A673 (cell line): ENCODE measurements at regions not wholly inside any gene's neighbourhood (a gene's known extent, or its start where the extent isn't known, plus 50 kb on each side); places are given as distances from the start of the nearest gene placed in this dataset.

Experiments
- BruUV-seq: library from RNA; stranded (reverse); fragments of 400-500 nt; replicated peaks from 2 replicates; lab custom pipeline; 2021; lab: Mats Ljungman, UMichigan
- CTCF ChIA-PET: fragments of 300-600 bp; sonication (Branson Sonifier 250); formaldehyde crosslinking; loops from one replicate; lab custom pipeline; 2022; ENCODE audit warnings: antibody characterized with exemption; lab: Charles Lee
- POLR2A ChIA-PET: fragments of 300-600 bp; sonication (Branson Sonifier 250); formaldehyde crosslinking; loops from one replicate; lab custom pipeline; 2022; ENCODE audit warnings: antibody characterized with exemption; ENCODE audit not compliant: low non-redundant PET; lab: Charles Lee
- DNase-seq: peaks from one replicate; pipeline ENCODE4 v3.0.0-alpha.2; 2015; ENCODE audit warnings: low spot score
- H3K27ac ChIP-seq: fragments of 200-600 bp; sonication (generic); 2 replicates; pipeline ENCODE4 v1.5.1; 2016; ENCODE audit warnings: mixed run types, low read depth, mild to moderate bottlenecking, mixed read lengths, antibody characterized with exemption, low read length; ENCODE audit not compliant: poor library complexity, severe bottlenecking
- H3K27me3 ChIP-seq: fragments of 200-600 bp; sonication (generic); replicated peaks from 2 replicates; pipeline ENCODE4 v1.6.1; 2017; ENCODE audit warnings: mixed run types, low read depth, mild to moderate bottlenecking, mixed read lengths, antibody characterized with exemption, low read length; ENCODE audit not compliant: insufficient read depth, poor library complexity
- H3K36me3 ChIP-seq: fragments of 200-600 bp; sonication (generic); 2 replicates; pipeline ENCODE4 v1.6.1; 2016; ENCODE audit warnings: mixed run types, mild to moderate bottlenecking, mixed read lengths, antibody characterized with exemption, low read length; ENCODE audit not compliant: insufficient read depth, poor library complexity, severe bottlenecking
- H3K4me1 ChIP-seq: fragments of 200-600 bp; sonication (generic); 2 replicates; pipeline ENCODE4 v1.6.1; 2017; ENCODE audit warnings: mixed run types, mild to moderate bottlenecking, mixed read lengths, antibody characterized with exemption, low read length; ENCODE audit not compliant: insufficient read depth, poor library complexity, severe bottlenecking
- H3K4me3 ChIP-seq: fragments of 200-600 bp; sonication (generic); 2 replicates; pipeline ENCODE4 v1.5.1; 2016; ENCODE audit warnings: low read depth, mixed run types, mild to moderate bottlenecking, mixed read lengths, low read length; ENCODE audit not compliant: poor library complexity, severe bottlenecking
- H3K9me3 ChIP-seq: fragments of 200-600 bp; sonication (generic); 2 replicates; pipeline ENCODE4 v1.6.1; 2016; ENCODE audit warnings: mixed run types, low read depth, mild to moderate bottlenecking, mixed read lengths, antibody characterized with exemption, low read length; ENCODE audit not compliant: poor library complexity, severe bottlenecking
- CTCF ChIP-seq: fragments of 300-800, 200-600 bp; sonication (generic); conservative IDR thresholded peaks from 2 replicates; pipeline ENCODE4 v1.5.1; 2017; ENCODE audit warnings: low read depth, mild to moderate bottlenecking, antibody characterized with exemption, low read length, moderate library complexity, mixed read lengths
- EZH2 ChIP-seq: fragments of 200-600 bp; sonication (generic); IDR thresholded peaks from 2 replicates; pipeline ENCODE4 v1.6.1; 2017; ENCODE audit warnings: borderline replicate concordance, low read depth, mild to moderate bottlenecking, mixed read lengths, antibody characterized with exemption, low read length; ENCODE audit not compliant: poor library complexity, severe bottlenecking
- intact Hi-C: fragments of 100-400 bp; cut with micrococcal nuclease; formaldehyde crosslinking; loops from one replicate; pipeline ENCODE4 v1.10.0; 2022; ENCODE audit not compliant: unreplicated experiment

GRCh38 chr12:118827047-118827446 is 154.3 kb upstream of the SRRM4 start:
- BruUV-seq = no TSS peak
- TF ChIP-seq CTCF (no peak), EZH2 (no peak)
- ChIA-PET CTCF (no interaction called here), POLR2A (no interaction called here)
- H3K27ac ChIP-seq = no peak overlapping the region
- H3K36me3 ChIP-seq = no peaks in the 10 kb centered on the region
- intact Hi-C loops = no loop called here
- DNase-seq = no peak
- peaks cover 3% of the 10 kb centered on the region for H3K27me3 ChIP-seq
- H3K4me3 ChIP-seq = no peak overlapping the region
- H3K9me3 ChIP-seq = no peaks in the 10 kb centered on the region
- no peaks in the 10 kb centered on the region for H3K4me1 ChIP-seq

GRCh38 chr12:118827606-118828005 is 153.7 kb upstream of the SRRM4 start:
- DNase-seq = no peak
- intact Hi-C loops = no loop called here
- no peaks in the 10 kb centered on the region for H3K36me3 ChIP-seq
- H3K9me3 ChIP-seq = no peaks in the 10 kb centered on the region
- CTCF ChIA-PET = no interaction called here
- POLR2A ChIA-PET = no interaction called here
- BruUV-seq = no TSS peak
- H3K27me3 ChIP-seq = peaks cover 3% of the 10 kb centered on the region
- no peaks in the 10 kb centered on the region for H3K4me1 ChIP-seq
- no peak for TF ChIP-seq CTCF
- TF ChIP-seq EZH2 = no peak
- no peak overlapping the region for H3K27ac ChIP-seq
- no peak overlapping the region for H3K4me3 ChIP-seq

- CTCF ChIA-PET = no interaction called here
- Histone ChIP-seq H3K36me3 (no peaks in the 10 kb centered on the region), H3K27ac (no peak overlapping the region), H3K9me3 (no peaks in the 10 kb centered on the region), H3K4me3 (no peak overlapping the region), H3K4me1 (no peaks in the 10 kb centered on the region), H3K27me3 (peaks cover 3% of the 10 kb centered on the region)
- POLR2A ChIA-PET = no interaction called here
- TF ChIP-seq EZH2 = no peak
- no peak for TF ChIP-seq CTCF
- no peak for DNase-seq
- BruUV-seq = no TSS peak
- intact Hi-C loops = no loop called here
Measured at GRCh38 chr12:118830296-118830695, 151.0 kb upstream of the SRRM4 start.
